ENCODE measurements at regions not wholly inside any gene's neighbourhood (a gene's known extent, or its start where the extent isn't known, plus 50 kb on each side); places are given as distances from the start of the nearest gene placed in this dataset.

- DNase-seq (ENCODE audit: low read depth, low spot score), result no peak
- H3K4me2 ChIP-seq (ENCODE audit: control insufficient read depth, insufficient read depth), result no peak overlapping the region
- RAD21 ChIA-PET (ENCODE audit: unreplicated experiment), result no interaction called here
- intact Hi-C loops (cut with micrococcal nuclease; ENCODE audit: unreplicated experiment), result no loop called here
- no peak overlapping the region for H3K9ac ChIP-seq (ENCODE audit: control insufficient read depth, insufficient read depth, low read length)
- no peaks in the 10 kb centered on the region for H3K9me3 ChIP-seq (replicated peaks; ENCODE audit: control insufficient read depth, insufficient read depth, low read length)
- H3K27me3 ChIP-seq (replicated peaks in 1 of 2; ENCODE audit: control insufficient read depth in 2 of 2, insufficient read depth in 2 of 2, low read length in 1 of 2), result no peaks in the 10 kb centered on the region
- WGBS (ENCODE audit: insufficient coverage, insufficient replicate concordance, low lambda C conversion rate, missing lambda C conversion rate), result 24% methylated on average over 4 of the region's 4 CpGs
- in situ Hi-C loops (cut with MboI), result no loop called here
- POLR2A ChIA-PET, result no interaction called here
- no peaks in the 10 kb centered on the region for H3K36me3 ChIP-seq (ENCODE audit: control insufficient read depth in 2 of 2, insufficient read depth in 2 of 2, low read length in 1 of 2)
- no peaks in the 10 kb centered on the region for H4K20me1 ChIP-seq (ENCODE audit: control insufficient read depth, insufficient read depth)
- no peaks in the 10 kb centered on the region for H3K79me2 ChIP-seq (ENCODE audit: control insufficient read depth, insufficient read depth, low read length)
- H3K4me3 ChIP-seq, result no peak overlapping the region
- H3K27ac ChIP-seq (ENCODE audit: control insufficient read depth, insufficient read depth), result no peak overlapping the region
- BruUV-seq (replicated peaks), result no TSS peak
- H2AFZ ChIP-seq (ENCODE audit: control insufficient read depth, low read depth, low read length), result no peak overlapping the region
- no peak for FAIRE-seq
- no peaks in the 10 kb centered on the region for H3K4me1 ChIP-seq (ENCODE audit: control insufficient read depth, insufficient read depth, low read length)
- no peak for TF ChIP-seq ZSCAN29 (IDR thresholded peaks at IDR 0.05)
- TF ChIP-seq MEF2A (IDR thresholded peaks at IDR 0.05; ENCODE audit: insufficient read depth, low read depth, low read length), result no peak
- no peak for TF ChIP-seq ETV6 (conservative IDR thresholded peaks at IDR 0.05 in 1 of 2, IDR thresholded peaks at IDR 0.05 in 1 of 2; ENCODE audit: borderline replicate concordance in 1 of 2, low read depth in 1 of 2)
- TF ChIP-seq ATF7 (IDR thresholded peaks at IDR 0.05; ENCODE audit: low read depth), result no peak
- TF ChIP-seq SMAD1 (IDR thresholded peaks at IDR 0.05; ENCODE audit: low read depth, partially characterized antibody), result no peak
- TF ChIP-seq NRF1 (conservative IDR thresholded peaks at IDR 0.05; ENCODE audit: low read depth, low read length), result no peak
- no peak for TF ChIP-seq ZNF622 (IDR thresholded peaks at IDR 0.05)
- no peak for TF ChIP-seq NFYB (IDR thresholded peaks at IDR 0.05; ENCODE audit: insufficient read depth, low read depth, low read length)
- no peak for TF ChIP-seq IKZF2 (IDR thresholded peaks at IDR 0.05)
- no peak for TF ChIP-seq NFYA (IDR thresholded peaks at IDR 0.05; ENCODE audit: borderline replicate concordance, low read depth, low read length)
- no peak for TF ChIP-seq PAX8 (IDR thresholded peaks at IDR 0.05)
- no peak for TF ChIP-seq KLF5 (IDR thresholded peaks at IDR 0.05; ENCODE audit: partially characterized antibody)
- TF ChIP-seq ZNF207 (IDR thresholded peaks at IDR 0.05; ENCODE audit: borderline replicate concordance), result no peak
- TF ChIP-seq STAT3 (IDR thresholded peaks at IDR 0.05; ENCODE audit: low read depth, low read length), result no peak
- no peak for TF ChIP-seq PML (IDR thresholded peaks at IDR 0.05; ENCODE audit: low read length)
- no peak for TF ChIP-seq USF1 (IDR thresholded peaks at IDR 0.05; ENCODE audit: borderline replicate concordance, extremely low read length, insufficient read depth, low read depth, low read length)
- TF ChIP-seq, protein P1, sequence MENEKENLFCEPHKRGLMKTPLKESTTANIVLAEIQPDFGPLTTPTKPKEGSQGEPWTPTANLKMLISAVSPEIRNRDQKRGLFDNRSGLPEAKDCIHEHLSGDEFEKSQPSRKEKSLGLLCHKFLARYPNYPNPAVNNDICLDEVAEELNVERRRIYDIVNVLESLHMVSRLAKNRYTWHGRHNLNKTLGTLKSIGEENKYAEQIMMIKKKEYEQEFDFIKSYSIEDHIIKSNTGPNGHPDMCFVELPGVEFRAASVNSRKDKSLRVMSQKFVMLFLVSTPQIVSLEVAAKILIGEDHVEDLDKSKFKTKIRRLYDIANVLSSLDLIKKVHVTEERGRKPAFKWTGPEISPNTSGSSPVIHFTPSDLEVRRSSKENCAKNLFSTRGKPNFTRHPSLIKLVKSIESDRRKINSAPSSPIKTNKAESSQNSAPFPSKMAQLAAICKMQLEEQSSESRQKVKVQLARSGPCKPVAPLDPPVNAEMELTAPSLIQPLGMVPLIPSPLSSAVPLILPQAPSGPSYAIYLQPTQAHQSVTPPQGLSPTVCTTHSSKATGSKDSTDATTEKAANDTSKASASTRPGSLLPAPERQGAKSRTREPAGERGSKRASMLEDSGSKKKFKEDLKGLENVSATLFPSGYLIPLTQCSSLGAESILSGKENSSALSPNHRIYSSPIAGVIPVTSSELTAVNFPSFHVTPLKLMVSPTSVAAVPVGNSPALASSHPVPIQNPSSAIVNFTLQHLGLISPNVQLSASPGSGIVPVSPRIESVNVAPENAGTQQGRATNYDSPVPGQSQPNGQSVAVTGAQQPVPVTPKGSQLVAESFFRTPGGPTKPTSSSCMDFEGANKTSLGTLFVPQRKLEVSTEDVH (IDR thresholded peaks at IDR 0.05; ENCODE audit: low read depth, partially characterized antibody), result no peak
- TF ChIP-seq TCF7 (IDR thresholded peaks at IDR 0.05; ENCODE audit: borderline replicate concordance), result no peak
- CTCF ChIA-PET, result interaction anchor here (1.6 kb wide), 1 partner anchor 13 kb away, joined by 4 read pairs; no protein-coding TSS in a partner anchor
- SMC1A ChIA-PET (ENCODE audit: uncharacterized antibody, unreplicated experiment), result no interaction called here
- ATAC-seq, result no peak
Observed at GRCh38 chr12:59030415-59030814, 110.1 kb upstream of the LRIG3 start.

Data from GM12878 (cell line).